Stimulated activated memory B cell treated with anti-CD40 and anti-IgM and Interleukin-4, amounts not matched to agents 10 μg/mL and 1 μg/mL and 100 μg/mL, for 72 hours (primary cell): ENCODE measurements at regions not wholly inside any gene's neighbourhood (a gene's known extent, or its start where the extent isn't known, plus 50 kb on each side); places are given as distances from the start of the nearest gene placed in this dataset.

Source experiments
- ATAC-seq: fragments of 150-1000 bp; cut with Tn5 transposase; 2 replicates; pipeline ENCODE4 v1.10.0; 2021
- H3K27ac Mint-ChIP-seq: one replicate; pipeline ENCODE4 v1.8.0; 2022; ENCODE audit warnings: mild to moderate bottlenecking, mixed read lengths
- H3K27me3 Mint-ChIP-seq: one replicate; pipeline ENCODE4 v1.8.0; 2022; ENCODE audit warnings: mixed read lengths
- H3K36me3 Mint-ChIP-seq: one replicate; pipeline ENCODE4 v1.8.0; 2022; ENCODE audit warnings: mixed read lengths
- H3K4me1 Mint-ChIP-seq: one replicate; pipeline ENCODE4 v1.8.0; 2022; ENCODE audit warnings: mixed read lengths
- H3K4me3 Mint-ChIP-seq: one replicate; pipeline ENCODE4 v1.8.0; 2022; ENCODE audit warnings: mild to moderate bottlenecking, moderate library complexity, mixed read lengths
- H3K9me3 Mint-ChIP-seq: one replicate; pipeline ENCODE4 v1.8.0; 2022; ENCODE audit warnings: mixed read lengths

- Mint-ChIP-seq H3K4me3 (no peak overlapping the region), H3K27ac (no peak overlapping the region), H3K9me3 (no peaks in the 10 kb centered on the region), H3K4me1 (no peaks in the 10 kb centered on the region), H3K27me3 (peaks cover 22% of the 10 kb centered on the region), H3K36me3 (no peaks in the 10 kb centered on the region)
- no peak for ATAC-seq
These were observed 198.2 kb downstream of the ERMARD start for GRCh38 chr6:169949511-169950097.

- Mint-ChIP-seq H3K36me3 (no peaks in the 10 kb centered on the region), H3K4me1 (no peaks in the 10 kb centered on the region), H3K9me3 (peaks cover 12% of the 10 kb centered on the region), H3K27me3 (peaks cover 34% of the 10 kb centered on the region), H3K4me3 (no peak overlapping the region), H3K27ac (no peak overlapping the region)
- no peak for ATAC-seq
These were observed 195.5 kb downstream of the ERMARD start for GRCh38 chr6:169946971-169947370.

GRCh38 chr6:169945117-169945516 lies 193.7 kb downstream of the ERMARD start:
- Mint-ChIP-seq H3K27me3 (peaks cover 46% of the 10 kb centered on the region), H3K36me3 (no peaks in the 10 kb centered on the region), H3K4me3 (no peak overlapping the region), H3K9me3 (peaks cover 12% of the 10 kb centered on the region), H3K4me1 (no peaks in the 10 kb centered on the region), H3K27ac (no peak overlapping the region)
- no peak for ATAC-seq

- no peaks in the 10 kb centered on the region for H3K36me3 Mint-ChIP-seq
- no peak overlapping the region for H3K4me3 Mint-ChIP-seq
- no peaks in the 10 kb centered on the region for H3K4me1 Mint-ChIP-seq
- H3K27me3 Mint-ChIP-seq = peaks cover 53% of the 10 kb centered on the region
- no peak overlapping the region for H3K27ac Mint-ChIP-seq
- ATAC-seq = no peak
- H3K9me3 Mint-ChIP-seq = peaks cover 12% of the 10 kb centered on the region
These were observed 193.0 kb downstream of the ERMARD start for GRCh38 chr6:169944415-169944814.

- H3K27ac Mint-ChIP-seq = no peak overlapping the region
- H3K4me3 Mint-ChIP-seq = no peak overlapping the region
- peaks cover 57% of the 10 kb centered on the region for H3K27me3 Mint-ChIP-seq
- H3K4me1 Mint-ChIP-seq = no peaks in the 10 kb centered on the region
- no peak for ATAC-seq
- H3K9me3 Mint-ChIP-seq = peaks cover 12% of the 10 kb centered on the region
- no peaks in the 10 kb centered on the region for H3K36me3 Mint-ChIP-seq
These were observed 192.6 kb downstream of the ERMARD start for GRCh38 chr6:169944061-169944337.

GRCh38 chr6:169943241-169944060 lies 192.0 kb downstream of the ERMARD start:
- Mint-ChIP-seq H3K9me3 (peaks cover 12% of the 10 kb centered on the region), H3K27me3 (peaks cover 63% of the 10 kb centered on the region), H3K36me3 (no peaks in the 10 kb centered on the region), H3K27ac (no peak overlapping the region), H3K4me1 (no peaks in the 10 kb centered on the region), H3K4me3 (no peak overlapping the region)
- ATAC-seq = no peak

GRCh38 chr6:169942173-169942572 lies 190.8 kb downstream of the ERMARD start:
- H3K9me3 Mint-ChIP-seq = peaks cover 12% of the 10 kb centered on the region
- H3K36me3 Mint-ChIP-seq = no peaks in the 10 kb centered on the region
- H3K27me3 Mint-ChIP-seq = peaks cover 72% of the 10 kb centered on the region
- H3K4me3 Mint-ChIP-seq = no peak overlapping the region
- no peak for ATAC-seq
- no peak overlapping the region for H3K27ac Mint-ChIP-seq
- no peaks in the 10 kb centered on the region for H3K4me1 Mint-ChIP-seq

- Mint-ChIP-seq H3K4me3 (no peak overlapping the region), H3K4me1 (no peaks in the 10 kb centered on the region), H3K9me3 (peaks cover 12% of the 10 kb centered on the region), H3K27ac (no peak overlapping the region), H3K36me3 (no peaks in the 10 kb centered on the region), H3K27me3 (peaks cover 75% of the 10 kb centered on the region)
- ATAC-seq = no peak
These were observed 189.3 kb downstream of the ERMARD start for GRCh38 chr6:169940481-169941271.

GRCh38 chr6:169939554-169940164 lies 188.2 kb downstream of the ERMARD start:
- no peaks in the 10 kb centered on the region for H3K4me1 Mint-ChIP-seq
- H3K9me3 Mint-ChIP-seq = peaks cover 12% of the 10 kb centered on the region
- H3K27me3 Mint-ChIP-seq = peaks cover 74% of the 10 kb centered on the region
- H3K4me3 Mint-ChIP-seq = no peak overlapping the region
- no peak for ATAC-seq
- H3K36me3 Mint-ChIP-seq = no peaks in the 10 kb centered on the region
- H3K27ac Mint-ChIP-seq = no peak overlapping the region

- no peaks in the 10 kb centered on the region for H3K4me1 Mint-ChIP-seq
- no peak overlapping the region for H3K4me3 Mint-ChIP-seq
- no peaks in the 10 kb centered on the region for H3K36me3 Mint-ChIP-seq
- peaks cover 4% of the 10 kb centered on the region for H3K9me3 Mint-ChIP-seq
- H3K27me3 Mint-ChIP-seq = peaks cover 65% of the 10 kb centered on the region
- no peak for ATAC-seq
- no peak overlapping the region for H3K27ac Mint-ChIP-seq
These were observed 187.3 kb downstream of the ERMARD start for GRCh38 chr6:169938731-169939130.

GRCh38 chr6:169938262-169938701 lies 186.9 kb downstream of the ERMARD start:
- no peak for ATAC-seq
- no peaks in the 10 kb centered on the region for H3K4me1 Mint-ChIP-seq
- peaks cover 1% of the 10 kb centered on the region for H3K9me3 Mint-ChIP-seq
- H3K36me3 Mint-ChIP-seq = no peaks in the 10 kb centered on the region
- peaks cover 62% of the 10 kb centered on the region for H3K27me3 Mint-ChIP-seq
- no peak overlapping the region for H3K27ac Mint-ChIP-seq
- no peak overlapping the region for H3K4me3 Mint-ChIP-seq

GRCh38 chr6:169937389-169938261 lies 186.2 kb downstream of the ERMARD start:
- Mint-ChIP-seq H3K27ac (no peak overlapping the region), H3K9me3 (no peaks in the 10 kb centered on the region), H3K4me3 (no peak overlapping the region), H3K27me3 (peaks cover 62% of the 10 kb centered on the region), H3K36me3 (no peaks in the 10 kb centered on the region), H3K4me1 (no peaks in the 10 kb centered on the region)
- peak; percentile 31 for ATAC-seq

- Mint-ChIP-seq H3K27me3 (peaks cover 60% of the 10 kb centered on the region), H3K27ac (no peak overlapping the region), H3K4me3 (no peak overlapping the region), H3K9me3 (no peaks in the 10 kb centered on the region), H3K36me3 (no peaks in the 10 kb centered on the region), H3K4me1 (no peaks in the 10 kb centered on the region)
- ATAC-seq = no peak
These were observed 185.0 kb downstream of the ERMARD start for GRCh38 chr6:169936355-169936975.

- Mint-ChIP-seq H3K4me1 (no peaks in the 10 kb centered on the region), H3K9me3 (no peaks in the 10 kb centered on the region), H3K4me3 (no peak overlapping the region), H3K27ac (no peak overlapping the region), H3K27me3 (peaks cover 54% of the 10 kb centered on the region), H3K36me3 (no peaks in the 10 kb centered on the region)
- ATAC-seq = no peak
These were observed 184.4 kb downstream of the ERMARD start for GRCh38 chr6:169935861-169936260.
